ENCODE measurements at regions not wholly inside any gene's neighbourhood (a gene's known extent, or its start where the extent isn't known, plus 50 kb on each side); places are given as distances from the start of the nearest gene placed in this dataset.

- TF ChIP-seq, protein P1, sequence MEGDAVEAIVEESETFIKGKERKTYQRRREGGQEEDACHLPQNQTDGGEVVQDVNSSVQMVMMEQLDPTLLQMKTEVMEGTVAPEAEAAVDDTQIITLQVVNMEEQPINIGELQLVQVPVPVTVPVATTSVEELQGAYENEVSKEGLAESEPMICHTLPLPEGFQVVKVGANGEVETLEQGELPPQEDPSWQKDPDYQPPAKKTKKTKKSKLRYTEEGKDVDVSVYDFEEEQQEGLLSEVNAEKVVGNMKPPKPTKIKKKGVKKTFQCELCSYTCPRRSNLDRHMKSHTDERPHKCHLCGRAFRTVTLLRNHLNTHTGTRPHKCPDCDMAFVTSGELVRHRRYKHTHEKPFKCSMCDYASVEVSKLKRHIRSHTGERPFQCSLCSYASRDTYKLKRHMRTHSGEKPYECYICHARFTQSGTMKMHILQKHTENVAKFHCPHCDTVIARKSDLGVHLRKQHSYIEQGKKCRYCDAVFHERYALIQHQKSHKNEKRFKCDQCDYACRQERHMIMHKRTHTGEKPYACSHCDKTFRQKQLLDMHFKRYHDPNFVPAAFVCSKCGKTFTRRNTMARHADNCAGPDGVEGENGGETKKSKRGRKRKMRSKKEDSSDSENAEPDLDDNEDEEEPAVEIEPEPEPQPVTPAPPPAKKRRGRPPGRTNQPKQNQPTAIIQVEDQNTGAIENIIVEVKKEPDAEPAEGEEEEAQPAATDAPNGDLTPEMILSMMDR (IDR thresholded peaks at IDR 0.05; ENCODE audit: low read depth, low read length, missing input control) = no peak
- peak in 1 of 2 donors; percentile 5 for TF ChIP-seq RAD21 (IDR thresholded peaks at IDR 0.05)
- TF ChIP-seq, protein P2, sequence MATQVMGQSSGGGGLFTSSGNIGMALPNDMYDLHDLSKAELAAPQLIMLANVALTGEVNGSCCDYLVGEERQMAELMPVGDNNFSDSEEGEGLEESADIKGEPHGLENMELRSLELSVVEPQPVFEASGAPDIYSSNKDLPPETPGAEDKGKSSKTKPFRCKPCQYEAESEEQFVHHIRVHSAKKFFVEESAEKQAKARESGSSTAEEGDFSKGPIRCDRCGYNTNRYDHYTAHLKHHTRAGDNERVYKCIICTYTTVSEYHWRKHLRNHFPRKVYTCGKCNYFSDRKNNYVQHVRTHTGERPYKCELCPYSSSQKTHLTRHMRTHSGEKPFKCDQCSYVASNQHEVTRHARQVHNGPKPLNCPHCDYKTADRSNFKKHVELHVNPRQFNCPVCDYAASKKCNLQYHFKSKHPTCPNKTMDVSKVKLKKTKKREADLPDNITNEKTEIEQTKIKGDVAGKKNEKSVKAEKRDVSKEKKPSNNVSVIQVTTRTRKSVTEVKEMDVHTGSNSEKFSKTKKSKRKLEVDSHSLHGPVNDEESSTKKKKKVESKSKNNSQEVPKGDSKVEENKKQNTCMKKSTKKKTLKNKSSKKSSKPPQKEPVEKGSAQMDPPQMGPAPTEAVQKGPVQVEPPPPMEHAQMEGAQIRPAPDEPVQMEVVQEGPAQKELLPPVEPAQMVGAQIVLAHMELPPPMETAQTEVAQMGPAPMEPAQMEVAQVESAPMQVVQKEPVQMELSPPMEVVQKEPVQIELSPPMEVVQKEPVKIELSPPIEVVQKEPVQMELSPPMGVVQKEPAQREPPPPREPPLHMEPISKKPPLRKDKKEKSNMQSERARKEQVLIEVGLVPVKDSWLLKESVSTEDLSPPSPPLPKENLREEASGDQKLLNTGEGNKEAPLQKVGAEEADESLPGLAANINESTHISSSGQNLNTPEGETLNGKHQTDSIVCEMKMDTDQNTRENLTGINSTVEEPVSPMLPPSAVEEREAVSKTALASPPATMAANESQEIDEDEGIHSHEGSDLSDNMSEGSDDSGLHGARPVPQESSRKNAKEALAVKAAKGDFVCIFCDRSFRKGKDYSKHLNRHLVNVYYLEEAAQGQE (IDR thresholded peaks at IDR 0.05) = no peak
These were observed 162.2 kb downstream of the BCOR start for GRCh38 chrX:39935411-39936064.
